ENCODE measurements at regions not wholly inside any gene's neighbourhood (a gene's known extent, or its start where the extent isn't known, plus 50 kb on each side); places are given as distances from the start of the nearest gene placed in this dataset.

DNA sequence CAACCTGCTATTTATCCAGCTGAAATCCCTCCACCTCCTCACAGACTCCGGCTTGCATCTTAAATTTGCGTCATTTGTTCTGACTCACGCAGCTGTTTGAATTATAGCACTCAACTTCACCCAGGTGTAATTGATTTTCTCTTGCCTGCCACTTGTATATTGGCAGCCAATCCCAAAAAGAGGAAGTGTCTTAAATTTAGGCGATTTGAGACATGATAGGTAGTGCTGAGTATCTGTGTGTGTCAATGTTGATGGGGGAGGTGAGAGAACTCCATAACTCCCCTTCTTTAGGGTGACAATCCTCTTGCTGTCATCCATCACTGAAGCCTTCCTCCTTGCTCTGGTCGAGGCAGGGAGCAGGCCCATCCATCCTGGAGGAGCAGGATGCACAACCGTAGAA lies 77.2 kb upstream of the TPRG1 start:
- no peaks in the 10 kb centered on the region for H3K4me1 ChIP-seq (ENCODE audit: control insufficient read depth, insufficient read depth, low read length)
- no peak overlapping the region for H3K9ac ChIP-seq (ENCODE audit: low read length)
- H3K36me3 ChIP-seq (ENCODE audit: control insufficient read depth, insufficient read depth, low read length): no peaks in the 10 kb centered on the region
- no peak overlapping the region for H3K27ac ChIP-seq (ENCODE audit: low read depth, low read length)
- no peak overlapping the region for H3K4me3 ChIP-seq (ENCODE audit: low read depth, low read length)
- H3K9me3 ChIP-seq (ENCODE audit: control insufficient read depth, insufficient read depth, low read depth, low read length): no peaks in the 10 kb centered on the region
- no peaks in the 10 kb centered on the region for H3K27me3 ChIP-seq (ENCODE audit: control insufficient read depth, insufficient read depth, low read length)

GRCh38 chr3:189096092-189096491 lies 75.7 kb upstream of the TPRG1 start:
- Histone ChIP-seq H3K36me3 (ENCODE audit: control insufficient read depth, insufficient read depth, low read length) (no peaks in the 10 kb centered on the region), H3K4me3 (ENCODE audit: low read depth, low read length) (no peak overlapping the region), H3K27me3 (ENCODE audit: control insufficient read depth, insufficient read depth, low read length) (no peaks in the 10 kb centered on the region), H3K9me3 (ENCODE audit: control insufficient read depth, insufficient read depth, low read depth, low read length) (no peaks in the 10 kb centered on the region), H3K9ac (ENCODE audit: low read length) (no peak overlapping the region), H3K4me1 (ENCODE audit: control insufficient read depth, insufficient read depth, low read length) (no peaks in the 10 kb centered on the region), H3K27ac (ENCODE audit: low read depth, low read length) (no peak overlapping the region)

DNA sequence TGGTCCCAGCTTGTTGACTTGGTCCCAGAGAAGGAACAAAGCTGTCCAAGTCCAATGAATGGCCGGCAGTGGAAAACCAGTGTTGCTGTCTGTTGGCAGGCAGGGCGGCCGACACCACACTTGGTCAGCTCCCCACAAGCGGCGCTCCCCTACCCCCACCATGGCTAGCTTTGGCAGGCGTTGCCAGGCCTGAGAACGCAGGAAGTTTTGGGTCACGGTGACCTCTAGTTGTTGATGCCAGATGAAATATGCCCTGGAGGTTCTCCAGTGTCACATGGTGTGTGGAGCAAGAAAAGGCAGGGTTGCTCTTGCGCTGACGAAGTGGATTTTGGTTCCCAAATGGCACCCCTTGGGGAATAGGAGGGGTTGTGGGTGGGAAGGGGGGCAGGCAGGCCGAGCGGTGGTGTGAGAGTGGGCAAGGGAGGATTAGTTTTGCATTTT lies 72.7 kb upstream of the TPRG1 start:
- H3K27ac ChIP-seq (ENCODE audit: low read depth, low read length): no peak overlapping the region
- H3K4me3 ChIP-seq (ENCODE audit: low read depth, low read length): no peak overlapping the region
- no peaks in the 10 kb centered on the region for H3K36me3 ChIP-seq (ENCODE audit: control insufficient read depth, insufficient read depth, low read length)
- H3K9me3 ChIP-seq (ENCODE audit: control insufficient read depth, insufficient read depth, low read depth, low read length): no peaks in the 10 kb centered on the region
- no peaks in the 10 kb centered on the region for H3K27me3 ChIP-seq (ENCODE audit: control insufficient read depth, insufficient read depth, low read length)
- no peaks in the 10 kb centered on the region for H3K4me1 ChIP-seq (ENCODE audit: control insufficient read depth, insufficient read depth, low read length)
- H3K9ac ChIP-seq (ENCODE audit: low read length): no peak overlapping the region

DNA sequence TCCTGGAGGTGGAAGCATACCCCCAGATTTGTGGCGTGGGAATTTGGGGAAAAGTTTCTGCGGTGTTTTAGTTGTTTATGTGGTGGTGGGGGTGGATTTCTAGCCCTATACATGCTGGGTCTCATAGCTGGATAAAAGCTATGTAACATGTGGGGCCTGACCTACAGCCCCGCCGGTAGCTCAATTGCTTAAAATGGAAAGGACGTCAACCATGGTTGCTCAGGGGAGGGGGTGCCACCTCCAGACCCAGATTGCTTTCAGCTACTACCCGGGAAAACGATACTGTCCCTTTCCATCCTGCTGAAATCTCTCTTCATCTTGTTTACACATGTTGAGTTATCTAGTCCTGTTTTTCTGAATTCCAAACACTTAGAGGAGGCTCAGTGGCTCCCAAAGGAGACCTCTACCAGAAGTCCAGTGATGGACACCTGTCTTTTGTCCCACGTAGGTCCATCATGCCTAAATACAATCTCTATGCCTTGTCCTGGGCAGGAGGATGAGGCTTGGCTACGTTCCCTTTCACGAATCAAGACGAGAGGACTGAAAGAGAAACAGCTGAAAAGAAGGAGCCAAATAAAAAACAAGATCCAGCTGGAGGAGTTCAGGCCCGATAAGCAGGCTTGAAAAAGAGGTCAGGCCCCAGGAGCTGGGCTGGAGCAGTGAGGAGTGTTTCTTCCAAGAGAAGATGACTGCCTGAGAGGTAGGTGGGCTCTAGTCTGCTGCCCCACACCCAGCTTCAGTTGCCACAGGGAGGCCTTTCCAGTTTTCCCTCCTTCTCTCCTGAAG lies 72.1 kb upstream of the TPRG1 start:
- Histone ChIP-seq H3K9me3 (ENCODE audit: control insufficient read depth, insufficient read depth, low read depth, low read length) (no peaks in the 10 kb centered on the region), H3K27me3 (ENCODE audit: control insufficient read depth, insufficient read depth, low read length) (no peaks in the 10 kb centered on the region)

DNA sequence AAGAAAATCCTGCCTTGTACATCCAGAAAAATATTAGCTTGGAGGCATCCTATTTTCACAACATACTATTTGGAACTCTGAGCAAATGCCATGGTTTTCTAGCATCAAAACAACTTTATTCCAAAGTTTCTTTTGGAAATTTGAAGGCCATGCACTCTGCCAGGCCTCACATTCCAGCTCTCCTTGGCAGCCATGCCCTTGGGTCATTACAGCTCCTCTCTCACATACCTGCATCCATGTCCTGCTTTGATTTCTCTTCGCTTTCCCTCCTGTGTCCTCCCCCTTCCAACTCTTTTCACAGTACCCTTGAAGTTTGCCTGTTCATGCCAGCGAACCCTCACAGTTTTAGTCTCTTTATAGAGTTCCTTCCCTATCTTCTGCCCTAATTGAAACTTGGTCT lies 70.9 kb upstream of the TPRG1 start:
- Histone ChIP-seq H3K9ac (ENCODE audit: low read length) (no peak overlapping the region), H3K36me3 (ENCODE audit: control insufficient read depth, insufficient read depth, low read length) (no peaks in the 10 kb centered on the region), H3K27me3 (ENCODE audit: control insufficient read depth, insufficient read depth, low read length) (no peaks in the 10 kb centered on the region), H3K4me1 (ENCODE audit: control insufficient read depth, insufficient read depth, low read length) (no peaks in the 10 kb centered on the region), H3K4me3 (ENCODE audit: low read depth, low read length) (no peak overlapping the region), H3K27ac (ENCODE audit: low read depth, low read length) (no peak overlapping the region), H3K9me3 (ENCODE audit: control insufficient read depth, insufficient read depth, low read depth, low read length) (no peaks in the 10 kb centered on the region)

More for the DNA sequence above, 72.1 kb upstream of the TPRG1 start:
- no peaks in the 10 kb centered on the region for H3K36me3 ChIP-seq (ENCODE audit: control insufficient read depth, insufficient read depth, low read length)
- H3K9ac ChIP-seq (ENCODE audit: low read length): no peak overlapping the region
- H3K27ac ChIP-seq (ENCODE audit: low read depth, low read length): no peak overlapping the region
- no peaks in the 10 kb centered on the region for H3K4me1 ChIP-seq (ENCODE audit: control insufficient read depth, insufficient read depth, low read length)
- no peak overlapping the region for H3K4me3 ChIP-seq (ENCODE audit: low read depth, low read length)

DNA sequence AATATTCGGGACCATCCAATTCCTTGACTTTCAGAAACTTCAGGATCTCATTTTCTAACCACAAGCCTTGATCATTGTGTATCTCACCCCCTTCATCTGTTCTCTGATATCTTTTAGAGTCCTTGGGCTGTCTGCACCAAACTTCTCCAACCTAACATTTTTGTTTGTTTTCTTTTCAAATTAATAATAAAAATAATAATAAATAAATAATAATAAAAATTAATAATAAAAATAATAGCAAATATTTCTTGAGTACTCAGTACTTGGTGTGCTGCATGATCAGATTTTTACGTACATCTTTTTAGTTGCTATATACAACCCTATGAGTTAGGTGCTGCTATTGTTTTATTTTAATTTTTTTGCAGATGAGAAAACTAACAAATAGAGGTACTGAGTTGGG lies 70.2 kb upstream of the TPRG1 start:
- H3K4me1 ChIP-seq (ENCODE audit: control insufficient read depth, insufficient read depth, low read length): no peaks in the 10 kb centered on the region
- no peak overlapping the region for H3K27ac ChIP-seq (ENCODE audit: low read depth, low read length)
- no peaks in the 10 kb centered on the region for H3K9me3 ChIP-seq (ENCODE audit: control insufficient read depth, insufficient read depth, low read depth, low read length)
- H3K9ac ChIP-seq (ENCODE audit: low read length): no peak overlapping the region
- no peaks in the 10 kb centered on the region for H3K27me3 ChIP-seq (ENCODE audit: control insufficient read depth, insufficient read depth, low read length)
- no peaks in the 10 kb centered on the region for H3K36me3 ChIP-seq (ENCODE audit: control insufficient read depth, insufficient read depth, low read length)
- H3K4me3 ChIP-seq (ENCODE audit: low read depth, low read length): no peak overlapping the region

- Histone ChIP-seq H3K36me3 (ENCODE audit: control insufficient read depth, insufficient read depth, low read length) (no peaks in the 10 kb centered on the region), H3K4me3 (ENCODE audit: low read depth, low read length) (no peak overlapping the region), H3K4me1 (ENCODE audit: control insufficient read depth, insufficient read depth, low read length) (no peaks in the 10 kb centered on the region), H3K27me3 (ENCODE audit: control insufficient read depth, insufficient read depth, low read length) (no peaks in the 10 kb centered on the region), H3K9ac (ENCODE audit: low read length) (no peak overlapping the region), H3K27ac (ENCODE audit: low read depth, low read length) (no peak overlapping the region), H3K9me3 (ENCODE audit: control insufficient read depth, insufficient read depth, low read depth, low read length) (no peaks in the 10 kb centered on the region)
Measured at GRCh38 chr3:189103208-189103607, 68.6 kb upstream of the TPRG1 start.

DNA sequence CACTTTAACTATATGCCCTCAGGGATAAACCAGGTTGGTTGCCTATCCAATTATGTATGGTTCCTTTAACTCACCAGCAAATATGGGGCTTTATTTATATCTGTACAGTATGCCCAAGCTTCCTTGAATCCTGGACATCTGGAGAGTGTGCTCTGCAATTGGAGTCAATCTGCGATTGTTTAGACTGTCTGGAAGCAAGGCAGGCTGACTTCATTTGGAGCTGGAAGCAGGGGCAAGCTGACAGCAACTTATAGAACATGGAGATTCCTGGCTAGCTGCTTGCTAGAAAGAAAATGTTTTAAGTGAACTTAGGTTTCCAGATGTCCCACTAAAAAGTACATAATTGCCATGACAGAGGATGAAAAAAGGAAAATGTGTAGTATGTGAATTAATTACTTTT lies 63.7 kb upstream of the TPRG1 start:
- H3K4me1 ChIP-seq (ENCODE audit: control insufficient read depth, insufficient read depth, low read length): no peaks in the 10 kb centered on the region
- no peaks in the 10 kb centered on the region for H3K9me3 ChIP-seq (ENCODE audit: control insufficient read depth, insufficient read depth, low read depth, low read length)
- no peak overlapping the region for H3K9ac ChIP-seq (ENCODE audit: low read length)
- no peak overlapping the region for H3K27ac ChIP-seq (ENCODE audit: low read depth, low read length)
- no peaks in the 10 kb centered on the region for H3K27me3 ChIP-seq (ENCODE audit: control insufficient read depth, insufficient read depth, low read length)
- no peaks in the 10 kb centered on the region for H3K36me3 ChIP-seq (ENCODE audit: control insufficient read depth, insufficient read depth, low read length)
- no peak overlapping the region for H3K4me3 ChIP-seq (ENCODE audit: low read depth, low read length)

GRCh38 chr3:189108735-189109134 lies 63.0 kb upstream of the TPRG1 start:
- H3K4me1 ChIP-seq (ENCODE audit: control insufficient read depth, insufficient read depth, low read length): no peaks in the 10 kb centered on the region
- H3K27me3 ChIP-seq (ENCODE audit: control insufficient read depth, insufficient read depth, low read length): no peaks in the 10 kb centered on the region
- no peak overlapping the region for H3K27ac ChIP-seq (ENCODE audit: low read depth, low read length)
- no peak overlapping the region for H3K9ac ChIP-seq (ENCODE audit: low read length)
- no peak overlapping the region for H3K4me3 ChIP-seq (ENCODE audit: low read depth, low read length)
- H3K36me3 ChIP-seq (ENCODE audit: control insufficient read depth, insufficient read depth, low read length): no peaks in the 10 kb centered on the region
- no peaks in the 10 kb centered on the region for H3K9me3 ChIP-seq (ENCODE audit: control insufficient read depth, insufficient read depth, low read depth, low read length)

DNA sequence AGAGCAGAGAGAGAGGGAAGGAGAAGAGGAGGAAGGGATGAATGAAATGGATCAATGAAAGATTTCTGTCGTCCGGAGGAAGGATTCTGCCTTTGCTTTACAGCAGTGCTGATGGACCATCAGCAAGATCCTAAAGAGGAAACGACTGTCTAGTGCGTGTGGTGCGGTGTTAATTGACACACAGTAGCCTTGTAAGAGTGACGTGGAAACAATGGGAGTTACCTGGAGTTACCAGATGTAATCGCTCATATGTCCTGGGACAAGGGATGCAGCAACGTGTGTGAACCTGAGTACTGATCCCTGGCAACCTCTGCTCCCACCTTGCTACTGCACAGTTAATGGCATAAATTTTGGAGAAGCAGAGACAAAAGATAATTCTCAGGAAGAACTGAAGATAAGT lies 62.6 kb upstream of the TPRG1 start:
- H3K4me1 ChIP-seq (ENCODE audit: control insufficient read depth, insufficient read depth, low read length): no peaks in the 10 kb centered on the region
- H3K27me3 ChIP-seq (ENCODE audit: control insufficient read depth, insufficient read depth, low read length): no peaks in the 10 kb centered on the region
- H3K9ac ChIP-seq (ENCODE audit: low read length): no peak overlapping the region
- no peak overlapping the region for H3K27ac ChIP-seq (ENCODE audit: low read depth, low read length)
- H3K9me3 ChIP-seq (ENCODE audit: control insufficient read depth, insufficient read depth, low read depth, low read length): no peaks in the 10 kb centered on the region
- H3K36me3 ChIP-seq (ENCODE audit: control insufficient read depth, insufficient read depth, low read length): no peaks in the 10 kb centered on the region
- no peak overlapping the region for H3K4me3 ChIP-seq (ENCODE audit: low read depth, low read length)

- Histone ChIP-seq H3K4me1 (ENCODE audit: control insufficient read depth, insufficient read depth, low read length) (no peaks in the 10 kb centered on the region), H3K9me3 (ENCODE audit: control insufficient read depth, insufficient read depth, low read depth, low read length) (peaks cover 17% of the 10 kb centered on the region), H3K9ac (ENCODE audit: low read length) (no peak overlapping the region), H3K27me3 (ENCODE audit: control insufficient read depth, insufficient read depth, low read length) (no peaks in the 10 kb centered on the region), H3K27ac (ENCODE audit: low read depth, low read length) (no peak overlapping the region), H3K4me3 (ENCODE audit: low read depth, low read length) (no peak overlapping the region), H3K36me3 (ENCODE audit: control insufficient read depth, insufficient read depth, low read length) (no peaks in the 10 kb centered on the region)
Measured at GRCh38 chr3:189117087-189117486, 54.7 kb upstream of the TPRG1 start.

Data from HUES6 (cell line).